ENCODE measurements at regions not wholly inside any gene's neighbourhood (a gene's known extent, or its start where the extent isn't known, plus 50 kb on each side); places are given as distances from the start of the nearest gene placed in this dataset.

GRCh38 chr4:24471486-24472160 is 112.7 kb downstream of the DHX15 start:
- peaks cover 28% of the 10 kb centered on the region for H3K4me1 Mint-ChIP-seq (ENCODE audit: low read depth)
- POLR2A ChIA-PET, result interaction anchor here (0.7 kb wide), 1 partner anchor 145 kb away, joined by 3 read pairs; no protein-coding TSS in a partner anchor
- H3K27ac Mint-ChIP-seq, result no peak overlapping the region
- intact Hi-C loops (cut with micrococcal nuclease), result no loop called here
- TF ChIP-seq CTCF (IDR thresholded peaks at IDR 0.05), result no peak
- no peaks in the 10 kb centered on the region for H3K9me3 Mint-ChIP-seq
- ATAC-seq (peak; percentile 22), DNase-seq (peak; percentile 42)
- peaks cover 63% of the 10 kb centered on the region for H3K27me3 Mint-ChIP-seq
- CTCF ChIA-PET, result interaction anchor here (0.7 to 1.5 kb wide), 4 partner anchors 16 to 216 kb away, joined by 3 to 5 read pairs (median 4); no protein-coding TSS in a partner anchor
- H3K4me3 Mint-ChIP-seq, result peak overlapping the region; percentile 77
- no peaks in the 10 kb centered on the region for H3K36me3 Mint-ChIP-seq (ENCODE audit: low read depth)

- no peaks in the 10 kb centered on the region for H3K36me3 Mint-ChIP-seq (ENCODE audit: low read depth)
- peak; percentile 48 for ATAC-seq
- peaks cover 63% of the 10 kb centered on the region for H3K27me3 Mint-ChIP-seq
- CTCF ChIA-PET, result interaction anchor here (0.7 to 1.5 kb wide), 6 partner anchors 15 to 217 kb away, joined by 3 to 5 read pairs (median 3); no protein-coding TSS in a partner anchor
- peak; percentile 48 for DNase-seq
- TF ChIP-seq CTCF (IDR thresholded peaks at IDR 0.05), result no peak
- H3K27ac Mint-ChIP-seq, result peak overlapping the region; percentile 69
- peak overlapping the region; percentile 77 for H3K4me3 Mint-ChIP-seq
- POLR2A ChIA-PET, result interaction anchor here (0.7 kb wide), 1 partner anchor 146 kb away, joined by 3 read pairs; no protein-coding TSS in a partner anchor
- H3K9me3 Mint-ChIP-seq, result no peaks in the 10 kb centered on the region
- peaks cover 28% of the 10 kb centered on the region for H3K4me1 Mint-ChIP-seq (ENCODE audit: low read depth)
- intact Hi-C loops (cut with micrococcal nuclease), result no loop called here
Observed at GRCh38 chr4:24470666-24471485, 113.5 kb downstream of the DHX15 start.

GRCh38 chr4:24468071-24468470 is 116.3 kb downstream of the DHX15 start:
- Mint-ChIP-seq H3K4me3 (no peak overlapping the region), H3K9me3 (no peaks in the 10 kb centered on the region), H3K27me3 (peaks cover 64% of the 10 kb centered on the region), H3K36me3 (ENCODE audit: low read depth) (no peaks in the 10 kb centered on the region), H3K4me1 (ENCODE audit: low read depth) (peaks cover 25% of the 10 kb centered on the region), H3K27ac (no peak overlapping the region)
- ChIA-PET POLR2A (interaction anchor here (0.7 to 1.0 kb wide), 2 partner anchors 26 to 764 kb away, joined by 3 read pairs; no protein-coding TSS in a partner anchor), CTCF (interaction anchor here (0.9 to 1.3 kb wide), 2 partner anchors 8 to 22 kb away, joined by 3 read pairs; no protein-coding TSS in a partner anchor)
- intact Hi-C loops (cut with micrococcal nuclease), result no loop called here
- no peak for ATAC-seq
- TF ChIP-seq CTCF (IDR thresholded peaks at IDR 0.05), result no peak
- no peak for DNase-seq

GRCh38 chr4:24464566-24464965 is 119.8 kb downstream of the DHX15 start:
- H3K36me3 Mint-ChIP-seq (ENCODE audit: low read depth), result no peaks in the 10 kb centered on the region
- ChIA-PET CTCF (interaction anchor here (1.0 kb wide), 1 partner anchor 11 kb away, joined by 3 read pairs; no protein-coding TSS in a partner anchor), POLR2A (no interaction called here)
- no peak overlapping the region for H3K27ac Mint-ChIP-seq
- no peak for TF ChIP-seq CTCF (IDR thresholded peaks at IDR 0.05)
- intact Hi-C loops (cut with micrococcal nuclease), result no loop called here
- no peak for ATAC-seq
- H3K4me1 Mint-ChIP-seq (ENCODE audit: low read depth), result peaks cover 13% of the 10 kb centered on the region
- peaks cover 50% of the 10 kb centered on the region for H3K27me3 Mint-ChIP-seq
- H3K4me3 Mint-ChIP-seq, result no peak overlapping the region
- no peaks in the 10 kb centered on the region for H3K9me3 Mint-ChIP-seq
- no peak for DNase-seq
